ENCODE measurements at regions not wholly inside any gene's neighbourhood (a gene's known extent, or its start where the extent isn't known, plus 50 kb on each side); places are given as distances from the start of the nearest gene placed in this dataset.

GRCh38 chr7:34315032-34315431 is 343.0 kb upstream of the NPSR1 start:
- TF ChIP-seq CTCF (IDR thresholded peaks at IDR 0.05) (no peak), EP300 (IDR thresholded peaks at IDR 0.05) (no peak), POLR2A (IDR thresholded peaks at IDR 0.05; ENCODE audit: low read depth) (no peak), POLR2AphosphoS5 (IDR thresholded peaks at IDR 0.05) (no peak)

Data from esophagus muscularis mucosa (tissue), 4 donors.